Erythroblast (primary cell): ENCODE measurements at regions not wholly inside any gene's neighbourhood (a gene's known extent, or its start where the extent isn't known, plus 50 kb on each side); places are given as distances from the start of the nearest gene placed in this dataset.

Experiments
- GATA1 ChIP-seq: IDR thresholded peaks from 2 replicates; pipeline ENCODE4 v1.6.1; 2011; ENCODE audit warnings: low read depth, mild to moderate bottlenecking, control low read depth, low read length, moderate library complexity
- POLR2A ChIP-seq: IDR thresholded peaks from 2 replicates; pipeline ENCODE4 v1.6.1; 2011; ENCODE audit warnings: mild to moderate bottlenecking, low read length

GRCh38 chr12:34311337-34311736 lies 289.0 kb downstream of the ALG10 start:
- TF ChIP-seq POLR2A (no peak), GATA1 (no peak)
